ENCODE measurements at regions not wholly inside any gene's neighbourhood (a gene's known extent, or its start where the extent isn't known, plus 50 kb on each side); places are given as distances from the start of the nearest gene placed in this dataset.

DNA sequence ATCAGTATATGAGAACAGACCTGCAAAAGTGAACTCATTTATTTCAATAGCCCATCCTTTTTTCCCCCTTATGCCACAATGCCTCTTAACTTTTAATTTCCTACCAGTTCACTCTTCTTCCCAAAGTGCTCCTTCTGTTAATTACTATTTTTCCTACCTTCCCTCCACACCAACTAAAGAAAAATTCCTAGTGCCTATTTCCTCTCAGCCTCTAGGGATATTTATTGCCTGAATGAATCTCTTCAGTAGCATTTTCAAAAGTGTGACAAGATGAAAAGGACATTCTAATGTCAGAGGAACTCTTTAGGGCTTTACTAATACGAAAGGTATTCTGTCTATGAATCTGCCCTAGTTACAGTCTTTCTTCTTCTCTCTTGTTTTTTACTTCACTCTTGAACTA, 181.1 kb upstream of the SPRY1 start:
- WGBS (ENCODE audit: missing lambda C conversion rate), result 95% methylated on average over 1 of the region's 1 CpG
- H3K9me3 ChIP-seq, result no peaks in the 10 kb centered on the region

GRCh38 chr4:123216543-123216942, 180.1 kb upstream of the SPRY1 start:
- CTCF ChIA-PET, result interaction anchor here (0.9 kb wide), 1 partner anchor 83 kb away, joined by 3 read pairs; no protein-coding TSS in a partner anchor
- no peak for ATAC-seq

More for the DNA sequence above, 181.1 kb upstream of the SPRY1 start:
- Histone ChIP-seq H3K4me1 (no peaks in the 10 kb centered on the region), H3K4me2 (no peak overlapping the region), H3K4me3 (no peak overlapping the region), H3K27ac (no peak overlapping the region)
- no peak for ATAC-seq
- DNase-seq (ENCODE audit: low read depth in 1 of 2, low spot score in 1 of 2), result no peak
- FAIRE-seq, result no peak
- ChIA-PET POLR2A (no interaction called here), CTCF (no interaction called here)
- TF ChIP-seq, protein P1, sequence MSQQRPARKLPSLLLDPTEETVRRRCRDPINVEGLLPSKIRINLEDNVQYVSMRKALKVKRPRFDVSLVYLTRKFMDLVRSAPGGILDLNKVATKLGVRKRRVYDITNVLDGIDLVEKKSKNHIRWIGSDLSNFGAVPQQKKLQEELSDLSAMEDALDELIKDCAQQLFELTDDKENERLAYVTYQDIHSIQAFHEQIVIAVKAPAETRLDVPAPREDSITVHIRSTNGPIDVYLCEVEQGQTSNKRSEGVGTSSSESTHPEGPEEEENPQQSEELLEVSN (IDR thresholded peaks at IDR 0.05; ENCODE audit: borderline replicate concordance, low read depth), result no peak
- TF ChIP-seq NR3C1 (IDR thresholded peaks at IDR 0.05) (no peak), RARB (CRISPR knock-in tag; IDR thresholded peaks at IDR 0.05) (no peak), EHF (CRISPR knock-in tag; IDR thresholded peaks at IDR 0.05) (no peak), RFX5 (IDR thresholded peaks at IDR 0.05) (no peak), CHD2 (IDR thresholded peaks at IDR 0.05; ENCODE audit: low read length, partially characterized antibody) (no peak), NPAS2 (CRISPR knock-in tag; IDR thresholded peaks at IDR 0.05; ENCODE audit: borderline replicate concordance) (no peak), ZC3H11A (IDR thresholded peaks at IDR 0.05) (no peak), NFE2L2 (conservative IDR thresholded peaks at IDR 0.05; ENCODE audit: low read length) (no peak)
- TF ChIP-seq, protein P2, sequence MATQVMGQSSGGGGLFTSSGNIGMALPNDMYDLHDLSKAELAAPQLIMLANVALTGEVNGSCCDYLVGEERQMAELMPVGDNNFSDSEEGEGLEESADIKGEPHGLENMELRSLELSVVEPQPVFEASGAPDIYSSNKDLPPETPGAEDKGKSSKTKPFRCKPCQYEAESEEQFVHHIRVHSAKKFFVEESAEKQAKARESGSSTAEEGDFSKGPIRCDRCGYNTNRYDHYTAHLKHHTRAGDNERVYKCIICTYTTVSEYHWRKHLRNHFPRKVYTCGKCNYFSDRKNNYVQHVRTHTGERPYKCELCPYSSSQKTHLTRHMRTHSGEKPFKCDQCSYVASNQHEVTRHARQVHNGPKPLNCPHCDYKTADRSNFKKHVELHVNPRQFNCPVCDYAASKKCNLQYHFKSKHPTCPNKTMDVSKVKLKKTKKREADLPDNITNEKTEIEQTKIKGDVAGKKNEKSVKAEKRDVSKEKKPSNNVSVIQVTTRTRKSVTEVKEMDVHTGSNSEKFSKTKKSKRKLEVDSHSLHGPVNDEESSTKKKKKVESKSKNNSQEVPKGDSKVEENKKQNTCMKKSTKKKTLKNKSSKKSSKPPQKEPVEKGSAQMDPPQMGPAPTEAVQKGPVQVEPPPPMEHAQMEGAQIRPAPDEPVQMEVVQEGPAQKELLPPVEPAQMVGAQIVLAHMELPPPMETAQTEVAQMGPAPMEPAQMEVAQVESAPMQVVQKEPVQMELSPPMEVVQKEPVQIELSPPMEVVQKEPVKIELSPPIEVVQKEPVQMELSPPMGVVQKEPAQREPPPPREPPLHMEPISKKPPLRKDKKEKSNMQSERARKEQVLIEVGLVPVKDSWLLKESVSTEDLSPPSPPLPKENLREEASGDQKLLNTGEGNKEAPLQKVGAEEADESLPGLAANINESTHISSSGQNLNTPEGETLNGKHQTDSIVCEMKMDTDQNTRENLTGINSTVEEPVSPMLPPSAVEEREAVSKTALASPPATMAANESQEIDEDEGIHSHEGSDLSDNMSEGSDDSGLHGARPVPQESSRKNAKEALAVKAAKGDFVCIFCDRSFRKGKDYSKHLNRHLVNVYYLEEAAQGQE (IDR thresholded peaks at IDR 0.05), result no peak

DNA sequence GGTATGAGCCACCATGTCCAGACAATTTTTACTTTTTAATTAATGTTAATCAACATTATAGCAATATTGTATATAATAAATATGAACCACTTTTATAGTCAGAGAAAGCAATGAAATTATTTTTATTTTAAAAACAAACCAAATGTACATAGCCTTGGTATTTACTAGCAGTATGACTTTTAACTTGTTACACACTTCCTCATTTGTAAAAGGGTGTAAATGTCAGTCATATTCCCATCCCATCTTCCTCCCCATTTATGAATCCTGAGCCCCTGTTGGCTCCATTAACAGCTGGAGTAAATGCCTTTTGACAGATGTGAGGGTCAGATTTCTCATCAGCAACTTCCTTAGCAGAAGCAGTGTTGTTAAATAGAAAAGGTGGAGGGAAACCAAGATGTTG, 179.6 kb upstream of the SPRY1 start:
- CTCF ChIA-PET, result interaction anchor here (0.9 kb wide), 1 partner anchor 82 kb away, joined by 3 read pairs; no protein-coding TSS in a partner anchor
- no peak for ATAC-seq

More at GRCh38 chr4:123216543-123216942, 180.1 kb upstream of the SPRY1 start:
- TF ChIP-seq RAD21 (conservative IDR thresholded peaks at IDR 0.05 in 1 of 2, IDR thresholded peaks at IDR 0.05 in 1 of 2) (no peak), FOSL2 (IDR thresholded peaks at IDR 0.05) (no peak), FOSL2 (CRISPR knock-in tag; IDR thresholded peaks at IDR 0.05) (no peak), JUNB (IDR thresholded peaks at IDR 0.05) (no peak), RNF2 (IDR thresholded peaks at IDR 0.05; ENCODE audit: borderline replicate concordance, low read depth) (no peak), BCL3 (IDR thresholded peaks at IDR 0.05) (no peak), RCOR1 (IDR thresholded peaks at IDR 0.05; ENCODE audit: low read depth, low read length) (no peak), POLR2AphosphoS2 (conservative IDR thresholded peaks at IDR 0.05; ENCODE audit: low read length) (no peak), SMC3 (IDR thresholded peaks at IDR 0.05) (no peak)
- no peak overlapping the region for H3K4me2 ChIP-seq
- POLR2A ChIA-PET, result no interaction called here
- FAIRE-seq, result no peak
- no peak overlapping the region for H3K27ac ChIP-seq
- no peak for DNase-seq (ENCODE audit: low read depth in 1 of 2, low spot score in 1 of 2)
- 19% methylated on average over 1 of the region's 1 CpG for WGBS (ENCODE audit: missing lambda C conversion rate)
- no peak overlapping the region for H3K4me3 ChIP-seq
- H3K4me1 ChIP-seq, result no peaks in the 10 kb centered on the region
- no peaks in the 10 kb centered on the region for H3K9me3 ChIP-seq

More for the DNA sequence above, 179.6 kb upstream of the SPRY1 start:
- FAIRE-seq (no peak), DNase-seq (ENCODE audit: low read depth in 1 of 2, low spot score in 1 of 2) (no peak)
- H3K4me3 ChIP-seq, result no peak overlapping the region
- H3K9me3 ChIP-seq, result no peaks in the 10 kb centered on the region
- no peaks in the 10 kb centered on the region for H3K4me1 ChIP-seq
- TF ChIP-seq MAFK (IDR thresholded peaks at IDR 0.05; ENCODE audit: partially characterized antibody), result no peak
- no peak overlapping the region for H3K27ac ChIP-seq
- POLR2A ChIA-PET, result no interaction called here
- H3K4me2 ChIP-seq, result no peak overlapping the region
